GM21717 (cell line): ENCODE measurements at regions not wholly inside any gene's neighbourhood (a gene's known extent, or its start where the extent isn't known, plus 50 kb on each side); places are given as distances from the start of the nearest gene placed in this dataset.

Experiments used
- ATAC-seq: cut with Tn5 transposase; IDR thresholded peaks from one replicate; pipeline ENCODE4 v1.9.1; 2021; ENCODE audit warnings: mild to moderate bottlenecking, moderate library complexity; ENCODE audit not compliant: unreplicated experiment

GRCh38 chr6:142500250-142500786 is 198.5 kb downstream of the ADGRG6 start:
- no peak for ATAC-seq

DNA sequence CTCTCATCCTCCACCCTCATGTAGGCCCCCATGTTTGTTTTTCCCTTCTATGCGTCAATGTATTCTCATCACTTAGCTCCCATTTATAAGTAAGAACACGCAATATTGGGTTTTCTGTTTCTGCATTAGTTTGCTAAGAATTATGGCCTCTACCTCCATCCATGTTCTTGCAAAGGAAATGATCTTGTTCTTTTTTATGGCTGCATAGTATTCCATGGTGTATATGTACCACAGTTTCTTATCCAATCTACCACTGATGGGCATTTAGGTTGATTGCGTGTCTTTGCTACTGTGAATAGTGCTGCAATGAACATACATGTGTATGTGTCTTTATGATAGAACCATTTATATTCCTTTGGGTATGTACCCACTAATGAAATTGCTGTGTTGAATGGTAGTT is 200.0 kb downstream of the ADGRG6 start:
- ATAC-seq = no peak

GRCh38 chr6:142507065-142507464 is 205.3 kb downstream of the ADGRG6 start:
- no peak for ATAC-seq

- ATAC-seq = no peak
These were observed 208.4 kb downstream of the ADGRG6 start for GRCh38 chr6:142510211-142510610.

DNA sequence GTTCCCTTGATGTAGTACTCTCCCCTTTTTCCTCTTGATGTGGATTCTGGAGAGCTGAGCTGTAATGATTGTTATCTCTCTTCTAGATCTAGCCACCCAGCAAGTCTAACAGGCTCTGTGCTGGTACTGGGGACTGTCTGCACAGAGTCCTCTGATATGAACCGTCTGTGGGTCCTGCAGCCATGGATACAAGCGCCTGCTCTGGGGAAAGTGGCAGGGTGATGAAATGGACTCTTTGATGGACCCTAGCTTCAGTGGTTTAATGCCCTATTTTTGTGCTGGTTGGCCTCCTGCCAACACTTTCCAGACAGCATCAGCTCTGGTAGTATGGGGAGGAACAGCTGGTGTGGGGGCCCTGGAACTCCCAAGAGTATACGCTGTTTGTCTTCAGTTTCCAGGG is 216.3 kb downstream of the ADGRG6 start:
- ATAC-seq = no peak

DNA sequence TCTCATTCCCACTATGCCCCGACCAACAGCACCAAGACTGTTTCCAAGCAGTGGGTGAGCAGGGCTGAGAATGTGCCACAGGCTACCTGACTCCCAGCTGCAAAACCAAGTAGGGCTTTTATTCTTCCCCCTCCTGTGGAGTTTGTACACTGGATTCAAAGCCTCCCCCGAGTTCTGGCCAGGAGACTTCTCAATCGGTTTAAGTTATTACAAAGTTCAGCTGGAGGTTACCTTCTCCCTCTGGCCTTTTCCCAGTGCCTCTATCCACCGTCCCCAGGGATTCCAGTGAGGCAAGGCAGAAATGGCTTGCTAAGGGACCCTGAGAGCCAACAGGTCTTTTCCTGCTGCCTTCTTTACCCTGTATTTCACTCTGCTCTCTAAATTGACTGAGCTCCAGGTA is 217.0 kb downstream of the ADGRG6 start:
- ATAC-seq = no peak

DNA sequence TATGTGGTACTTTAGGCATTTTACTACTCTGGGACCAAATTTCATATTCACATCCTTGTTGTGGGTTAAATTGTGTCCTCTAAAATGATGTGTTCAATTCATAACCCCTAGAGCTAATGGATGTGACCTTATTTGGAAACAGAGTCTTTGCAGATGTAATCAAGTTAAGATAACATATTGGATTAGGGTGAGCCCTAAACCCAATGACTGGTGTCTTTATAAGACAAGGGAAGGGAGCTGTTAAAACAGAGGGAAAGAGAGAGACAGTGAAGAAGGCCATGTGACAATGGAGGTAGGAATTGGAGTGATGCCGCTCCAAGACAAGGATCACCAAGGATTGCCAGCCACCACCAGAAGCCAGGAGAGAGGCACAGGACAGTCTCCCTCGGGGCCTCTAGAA is 220.0 kb downstream of the ADGRG6 start:
- ATAC-seq = no peak

GRCh38 chr6:142523515-142524375 is 221.9 kb downstream of the ADGRG6 start:
- ATAC-seq = no peak

DNA sequence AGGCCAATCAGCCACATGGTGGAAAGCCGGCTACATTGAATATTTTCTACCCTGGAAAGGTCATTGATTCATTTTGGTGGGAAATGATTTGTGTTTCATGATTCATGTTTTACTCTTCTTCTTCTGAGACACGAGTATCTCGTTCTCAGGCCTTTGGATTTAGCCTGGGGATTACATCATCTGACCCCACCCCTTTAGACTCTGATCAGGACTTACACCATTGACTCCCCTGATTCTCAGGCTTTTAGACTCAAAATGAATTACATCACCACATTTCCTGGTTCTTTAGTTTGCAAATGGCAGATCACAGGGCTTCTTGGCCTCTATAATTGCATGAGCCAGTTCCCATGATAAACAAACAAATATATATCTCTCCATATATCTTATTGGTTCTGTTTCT is 228.8 kb downstream of the ADGRG6 start:
- ATAC-seq = no peak

- no peak for ATAC-seq
These were observed 229.9 kb downstream of the ADGRG6 start for GRCh38 chr6:142531727-142532126.

DNA sequence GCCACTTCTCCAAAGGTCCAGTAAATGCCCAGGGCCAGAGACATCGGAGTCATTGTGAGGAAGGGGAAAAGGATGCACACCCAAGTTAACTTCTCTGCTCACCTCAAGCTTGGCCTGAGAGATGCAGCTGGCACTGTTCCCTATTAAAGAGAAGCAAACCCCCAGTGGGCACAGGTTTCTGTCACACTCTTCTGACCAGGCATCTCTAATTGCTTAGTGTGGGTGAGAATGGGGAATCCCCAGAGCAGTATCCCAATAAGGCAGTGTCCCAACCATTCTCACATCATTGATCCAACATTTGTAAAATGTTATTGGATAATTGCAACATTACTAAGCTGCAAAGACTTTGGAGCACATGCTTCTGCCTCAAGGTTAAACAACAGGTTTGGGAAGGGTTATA is 232.3 kb downstream of the ADGRG6 start:
- no peak for ATAC-seq

- ATAC-seq = no peak
These were observed 232.7 kb downstream of the ADGRG6 start for GRCh38 chr6:142534484-142534883.

DNA sequence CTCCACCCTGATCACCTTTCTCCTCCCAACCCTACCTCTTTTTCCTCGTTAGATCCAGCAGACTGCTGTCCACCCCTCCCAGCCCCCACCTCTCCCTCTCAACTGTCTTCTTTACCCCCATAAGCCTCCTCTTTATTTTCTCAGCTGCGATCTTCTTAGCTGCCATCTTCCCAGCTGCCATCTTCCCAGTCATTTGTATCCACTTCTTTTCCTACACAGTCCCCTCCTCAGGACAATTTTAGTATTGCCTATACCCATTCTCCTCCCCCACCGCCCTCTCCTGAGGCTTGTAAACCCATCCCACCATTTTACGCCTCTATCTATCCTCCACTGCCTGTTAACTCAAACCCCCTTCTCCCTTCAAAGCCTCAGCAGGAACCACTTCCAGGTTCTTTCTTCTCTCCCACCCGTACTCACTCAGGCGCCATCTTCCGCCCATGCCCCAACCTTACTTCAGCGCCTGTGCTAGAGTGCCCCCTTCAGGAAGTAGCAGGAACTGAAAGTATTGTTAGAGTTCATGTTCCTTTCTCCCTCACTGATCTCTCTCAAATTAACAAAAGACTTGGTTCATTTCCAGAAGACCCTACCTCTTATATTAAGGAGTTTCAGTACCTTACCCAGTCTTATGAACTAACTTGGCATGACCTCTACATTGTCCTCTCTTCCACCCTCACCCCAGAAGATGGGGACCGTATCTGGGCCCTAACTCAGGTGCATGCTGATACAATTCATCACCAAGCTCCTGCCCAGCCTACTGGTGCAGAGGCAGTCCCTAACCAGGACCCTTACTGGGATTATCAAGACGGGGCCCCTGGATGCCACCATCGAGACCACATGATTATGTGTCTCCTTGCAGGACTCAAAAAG is 236.0 kb downstream of the ADGRG6 start:
- ATAC-seq = no peak

- no peak for ATAC-seq
These were observed 241.0 kb downstream of the ADGRG6 start for GRCh38 chr6:142542704-142543233.

DNA sequence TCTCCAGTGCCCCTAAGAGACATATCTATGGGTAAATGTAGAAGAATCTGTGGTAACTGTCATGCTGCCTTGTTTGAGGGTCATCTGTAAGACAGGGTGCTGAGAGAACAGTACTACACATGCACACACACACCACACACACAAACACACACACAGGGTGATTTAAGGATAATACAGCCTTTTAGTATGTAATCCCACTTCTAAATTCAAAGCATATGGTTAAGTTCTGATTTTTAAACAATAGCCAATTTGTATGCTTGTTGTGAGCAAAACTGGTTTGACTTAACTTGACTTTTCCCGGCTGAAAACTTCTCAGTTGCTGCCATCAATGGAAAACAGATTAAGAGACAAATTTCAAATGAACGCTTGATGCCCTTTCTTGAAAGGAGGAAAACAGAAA is 241.8 kb downstream of the ADGRG6 start:
- no peak for ATAC-seq

GRCh38 chr6:142544199-142544838 is 242.5 kb downstream of the ADGRG6 start:
- no peak for ATAC-seq

- ATAC-seq = no peak
These were observed 243.3 kb downstream of the ADGRG6 start for GRCh38 chr6:142545147-142545546.

DNA sequence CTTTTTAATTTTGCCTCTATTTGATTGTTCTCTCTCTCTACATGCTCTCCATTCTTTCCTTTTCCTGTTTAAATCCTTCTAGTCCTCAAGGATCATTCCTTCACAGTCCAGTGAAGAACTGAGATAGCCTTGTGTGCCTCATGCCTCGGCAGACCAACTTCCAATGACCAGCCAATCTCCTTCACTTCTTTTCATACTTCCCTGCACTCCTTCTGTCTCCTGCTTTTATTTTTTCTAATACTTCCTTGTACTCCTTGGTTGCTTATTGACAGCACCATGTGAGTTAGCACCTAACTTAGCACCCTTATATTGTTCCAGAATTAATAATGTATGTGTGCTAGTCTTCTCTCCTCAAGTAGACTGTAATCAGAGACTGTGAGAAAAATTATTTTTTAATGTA is 246.8 kb downstream of the ADGRG6 start:
- no peak for ATAC-seq

GRCh38 chr6:142550310-142551063 is 248.7 kb downstream of the ADGRG6 start:
- ATAC-seq = no peak

DNA sequence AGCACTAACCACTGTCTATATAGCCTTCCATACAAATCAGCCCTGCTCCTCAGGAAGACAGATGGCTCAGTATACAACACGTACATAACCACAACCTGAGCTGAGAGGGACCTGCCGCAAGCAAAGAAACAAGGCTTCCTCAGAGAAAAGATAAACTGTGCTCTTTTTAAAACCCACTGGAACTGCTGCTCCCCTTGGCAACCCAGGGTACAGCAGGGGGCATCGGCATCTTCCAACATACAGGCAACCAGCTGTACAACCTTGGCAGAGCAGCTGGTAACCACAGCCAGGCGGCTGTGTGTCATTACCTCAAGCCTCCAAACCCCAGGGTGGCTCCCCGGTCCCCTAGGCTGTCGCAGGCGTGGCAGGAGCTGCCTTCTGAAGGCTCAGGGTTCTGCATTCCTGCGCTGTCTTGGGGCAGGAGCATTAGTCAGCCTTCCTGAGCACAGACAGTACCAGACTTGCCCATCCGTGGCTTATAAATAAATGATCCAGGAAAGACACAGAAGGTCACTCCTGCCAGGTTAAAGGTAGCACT is 249.5 kb downstream of the ADGRG6 start:
- no peak for ATAC-seq
